Thymus (tissue), 11 donors: ENCODE measurements at regions not wholly inside any gene's neighbourhood (a gene's known extent, or its start where the extent isn't known, plus 50 kb on each side); places are given as distances from the start of the nearest gene placed in this dataset.

Source experiments
- DNase-seq, 9 donors: peaks; one replicate each; pipeline ENCODE4 v3.0.0-alpha.2; 2013; ENCODE audit warnings: low spot score in 9 of 9, low read depth in 6 of 9, missing footprints in 1 of 9
- H3K27ac ChIP-seq, 2 donors: one replicate each; pipeline ENCODE4 v1.5.1; 2013; ENCODE audit warnings: control low read depth in 1 of 2, low read depth in 1 of 2, low read length in 1 of 2, mild to moderate bottlenecking in 1 of 2, moderate library complexity in 1 of 2
- H3K27me3 ChIP-seq, 2 donors: one replicate each; pipeline ENCODE4 v1.5.1; 2013; ENCODE audit warnings: low read length in 1 of 2; ENCODE audit not compliant: control insufficient read depth in 2 of 2, insufficient read depth in 1 of 2
- H3K36me3 ChIP-seq, 2 donors: one replicate each; pipeline ENCODE4 v1.5.1; 2013; ENCODE audit warnings: low read length in 1 of 2, mild to moderate bottlenecking in 1 of 2, moderate library complexity in 1 of 2; ENCODE audit not compliant: control insufficient read depth in 2 of 2, insufficient read depth in 2 of 2
- H3K4me1 ChIP-seq, 2 donors: one replicate each; pipeline ENCODE4 v1.5.1; 2013; ENCODE audit warnings: low read length in 2 of 2; ENCODE audit not compliant: control insufficient read depth in 2 of 2, insufficient read depth in 2 of 2
- H3K4me3 ChIP-seq, 2 donors: one replicate each; pipeline ENCODE4 v1.5.1; 2013; ENCODE audit warnings: low read length in 2 of 2, control low read depth in 1 of 2, mild to moderate bottlenecking in 1 of 2
- H3K9me3 ChIP-seq, 2 donors: one replicate each; pipeline ENCODE4 v1.5.1; 2013; ENCODE audit warnings: low read length in 1 of 2, mild to moderate bottlenecking in 1 of 2; ENCODE audit not compliant: control insufficient read depth in 2 of 2, insufficient read depth in 1 of 2
- WGBS: extraction: QIAGEN DNeasy Blood & Tissue Kit; methylation state at CpG from one replicate; pipeline ENCODE4 v1.1.7; 2013; 5-methylcytosine and 5-hydroxymethylcytosine counted together
- donor health status: healthy.

- Histone ChIP-seq H3K36me3 (no peaks in the 10 kb centered on the region), H3K27me3 (no peaks in the 10 kb centered on the region), H3K27ac (no peak overlapping the region), H3K4me3 (no peak overlapping the region), H3K4me1 (no peaks in the 10 kb centered on the region), H3K9me3 (no peaks in the 10 kb centered on the region)
- no peak for DNase-seq
Measured at GRCh38 chr6:81485395-81485794, 267.1 kb downstream of the TENT5A start.

GRCh38 chr6:81484251-81484650 is 268.2 kb downstream of the TENT5A start:
- Histone ChIP-seq H3K9me3 (no peaks in the 10 kb centered on the region), H3K4me3 (no peak overlapping the region), H3K36me3 (no peaks in the 10 kb centered on the region), H3K27me3 (no peaks in the 10 kb centered on the region), H3K27ac (no peak overlapping the region), H3K4me1 (no peaks in the 10 kb centered on the region)
- DNase-seq, result no peak

- H3K4me3 ChIP-seq, result no peak overlapping the region
Measured at GRCh38 chr6:81480139-81480538, 272.3 kb downstream of the TENT5A start.

GRCh38 chr6:81476881-81477280 is 275.6 kb downstream of the TENT5A start:
- no peak overlapping the region for H3K4me3 ChIP-seq
- no peaks in the 10 kb centered on the region for H3K9me3 ChIP-seq
- no peak overlapping the region for H3K27ac ChIP-seq
- no peaks in the 10 kb centered on the region for H3K4me1 ChIP-seq
- no peaks in the 10 kb centered on the region for H3K27me3 ChIP-seq
- no peaks in the 10 kb centered on the region for H3K36me3 ChIP-seq
- no peak for DNase-seq

More at GRCh38 chr6:81480139-81480538, 272.3 kb downstream of the TENT5A start:
- Histone ChIP-seq H3K27me3 (no peaks in the 10 kb centered on the region), H3K4me1 (no peaks in the 10 kb centered on the region), H3K27ac (no peak overlapping the region), H3K36me3 (no peaks in the 10 kb centered on the region), H3K9me3 (no peaks in the 10 kb centered on the region)
- no peak for DNase-seq

GRCh38 chr6:81475646-81476045 is 276.8 kb downstream of the TENT5A start:
- WGBS, result 93% methylated on average over 2 of the region's 2 CpGs

GRCh38 chr6:81465859-81466258 is 286.6 kb downstream of the TENT5A start:
- DNase-seq, result no peak
- Histone ChIP-seq H3K27me3 (no peaks in the 10 kb centered on the region), H3K4me1 (no peaks in the 10 kb centered on the region), H3K27ac (no peak overlapping the region), H3K36me3 (no peaks in the 10 kb centered on the region), H3K4me3 (no peak overlapping the region), H3K9me3 (no peaks in the 10 kb centered on the region)

More at GRCh38 chr6:81475646-81476045, 276.8 kb downstream of the TENT5A start:
- no peak for DNase-seq
- no peaks in the 10 kb centered on the region for H3K36me3 ChIP-seq
- no peaks in the 10 kb centered on the region for H3K27me3 ChIP-seq
- no peaks in the 10 kb centered on the region for H3K9me3 ChIP-seq
- no peaks in the 10 kb centered on the region for H3K4me1 ChIP-seq
- H3K27ac ChIP-seq, result no peak overlapping the region
- H3K4me3 ChIP-seq, result no peak overlapping the region

GRCh38 chr6:81456416-81456815 is 296.1 kb downstream of the TENT5A start:
- WGBS, result 90% methylated on average over 2 of the region's 2 CpGs
- no peak overlapping the region for H3K27ac ChIP-seq
- no peaks in the 10 kb centered on the region for H3K27me3 ChIP-seq
- no peaks in the 10 kb centered on the region for H3K9me3 ChIP-seq
- H3K4me3 ChIP-seq, result no peak overlapping the region
- no peaks in the 10 kb centered on the region for H3K4me1 ChIP-seq
- no peaks in the 10 kb centered on the region for H3K36me3 ChIP-seq
- no peak for DNase-seq

- DNase-seq, result peak in 1 of 9 donors; percentile 6
Measured at GRCh38 chr6:81455641-81456040, 296.8 kb downstream of the TENT5A start.

GRCh38 chr6:81451787-81452186 is 300.7 kb downstream of the TENT5A start:
- Histone ChIP-seq H3K4me1 (no peaks in the 10 kb centered on the region), H3K4me3 (no peak overlapping the region), H3K27ac (no peak overlapping the region), H3K27me3 (no peaks in the 10 kb centered on the region), H3K9me3 (no peaks in the 10 kb centered on the region), H3K36me3 (no peaks in the 10 kb centered on the region)
- 92% methylated on average over 2 of the region's 2 CpGs for WGBS
- no peak for DNase-seq

More at GRCh38 chr6:81455641-81456040, 296.8 kb downstream of the TENT5A start:
- H3K27me3 ChIP-seq, result no peaks in the 10 kb centered on the region
- no peak overlapping the region for H3K4me3 ChIP-seq
- no peaks in the 10 kb centered on the region for H3K9me3 ChIP-seq
- no peak overlapping the region for H3K27ac ChIP-seq
- WGBS, result 88% methylated on average over 1 of the region's 1 CpG
- no peaks in the 10 kb centered on the region for H3K36me3 ChIP-seq
- H3K4me1 ChIP-seq, result no peaks in the 10 kb centered on the region

- no peak for DNase-seq
- Histone ChIP-seq H3K27me3 (no peaks in the 10 kb centered on the region), H3K27ac (no peak overlapping the region), H3K9me3 (no peaks in the 10 kb centered on the region), H3K4me3 (no peak overlapping the region), H3K4me1 (no peaks in the 10 kb centered on the region), H3K36me3 (no peaks in the 10 kb centered on the region)
- 86% methylated on average over 2 of the region's 2 CpGs for WGBS
Measured at GRCh38 chr6:81450180-81450579, 302.3 kb downstream of the TENT5A start.
